HG03432 (cell line): ENCODE measurements at regions not wholly inside any gene's neighbourhood (a gene's known extent, or its start where the extent isn't known, plus 50 kb on each side); places are given as distances from the start of the nearest gene placed in this dataset.

Experiments
- ATAC-seq: cut with Tn5 transposase; IDR thresholded peaks from one replicate; pipeline ENCODE4 v1.9.1; 2021; ENCODE audit warnings: mild to moderate bottlenecking, moderate library complexity; ENCODE audit not compliant: unreplicated experiment

- ATAC-seq = no peak
Measured at GRCh38 chr2:120849278-120849677, 113.6 kb downstream of the GLI2 start.

DNA sequence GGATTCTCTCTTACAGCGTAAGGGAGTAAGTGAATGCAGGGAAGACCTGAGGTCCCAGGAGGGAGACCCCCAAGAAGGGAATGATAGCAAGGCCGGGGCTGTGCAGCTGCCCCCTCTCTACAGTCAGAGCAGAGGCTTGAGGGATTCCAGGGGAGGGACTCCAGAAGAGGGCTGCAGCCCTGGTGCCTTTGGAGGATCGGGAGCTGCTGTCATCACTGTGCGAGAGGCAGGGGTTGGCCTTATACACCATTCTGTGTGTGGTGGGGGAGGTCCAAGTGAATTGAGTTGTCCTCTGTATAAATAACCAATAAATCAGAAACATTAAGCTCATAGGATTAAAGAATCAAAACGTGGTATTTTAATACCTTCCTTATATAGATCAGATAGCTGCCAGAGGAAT, 114.9 kb downstream of the GLI2 start:
- no peak for ATAC-seq

DNA sequence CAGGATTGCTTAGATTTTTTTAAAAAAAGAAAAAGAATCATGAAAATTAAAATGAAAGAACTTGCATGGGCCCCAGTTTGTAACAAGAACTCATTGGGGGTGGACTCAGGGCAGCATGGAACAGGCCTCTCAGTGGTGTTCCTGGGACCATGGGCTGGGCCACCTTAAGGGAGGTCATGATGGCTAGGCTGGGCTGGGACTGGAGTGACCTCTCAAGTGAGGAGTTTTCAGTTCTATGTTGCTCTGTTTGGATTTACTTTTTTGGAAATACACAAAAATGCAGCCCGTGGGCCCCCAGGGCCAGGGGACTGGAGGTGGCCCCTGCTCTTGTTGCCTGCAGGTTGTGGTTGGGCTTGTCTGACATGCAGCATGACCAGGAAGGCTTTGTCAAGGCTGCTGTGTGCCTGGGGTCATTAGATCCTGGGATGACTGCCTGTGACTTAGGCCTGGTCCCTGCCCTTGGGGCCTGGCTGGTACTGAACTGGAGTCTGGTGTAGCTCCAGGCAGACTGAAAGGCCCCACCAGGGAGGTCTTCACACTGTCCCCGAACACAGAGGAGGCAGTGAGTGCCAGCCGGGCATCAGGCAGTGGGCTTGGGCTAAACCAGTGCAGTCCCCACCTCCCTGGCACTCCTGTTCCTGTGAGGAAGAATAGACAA, 115.6 kb downstream of the GLI2 start:
- no peak for ATAC-seq

DNA sequence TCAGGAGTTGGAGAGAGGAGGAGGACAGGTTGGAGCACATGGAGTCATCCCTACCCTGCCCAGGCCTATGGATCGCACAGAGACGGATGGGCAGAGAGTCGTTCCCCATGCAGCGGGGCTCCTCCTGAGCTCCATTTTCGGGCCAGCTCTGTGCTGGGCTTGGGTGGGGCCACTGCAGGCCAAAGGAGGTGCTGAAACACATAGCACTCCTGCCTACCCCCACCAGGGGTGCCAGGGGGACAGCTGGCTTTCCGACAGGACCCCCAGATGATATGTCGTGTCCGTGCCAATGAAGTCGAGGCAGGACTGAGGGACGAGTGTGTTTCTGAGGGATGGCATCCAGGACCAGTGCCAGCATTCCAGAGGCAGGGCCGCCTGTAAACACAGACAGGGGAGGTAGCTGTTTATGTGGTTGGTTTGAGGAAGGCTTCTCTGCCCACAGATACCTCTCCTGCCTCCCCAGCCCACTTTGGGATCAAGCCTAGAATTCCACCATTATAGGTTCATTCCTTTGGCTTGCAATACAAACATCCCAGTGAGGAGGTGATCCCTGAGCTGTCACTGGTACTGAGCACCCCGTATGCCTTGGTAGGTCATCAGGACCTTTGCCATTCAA, 116.6 kb downstream of the GLI2 start:
- ATAC-seq = no peak

DNA sequence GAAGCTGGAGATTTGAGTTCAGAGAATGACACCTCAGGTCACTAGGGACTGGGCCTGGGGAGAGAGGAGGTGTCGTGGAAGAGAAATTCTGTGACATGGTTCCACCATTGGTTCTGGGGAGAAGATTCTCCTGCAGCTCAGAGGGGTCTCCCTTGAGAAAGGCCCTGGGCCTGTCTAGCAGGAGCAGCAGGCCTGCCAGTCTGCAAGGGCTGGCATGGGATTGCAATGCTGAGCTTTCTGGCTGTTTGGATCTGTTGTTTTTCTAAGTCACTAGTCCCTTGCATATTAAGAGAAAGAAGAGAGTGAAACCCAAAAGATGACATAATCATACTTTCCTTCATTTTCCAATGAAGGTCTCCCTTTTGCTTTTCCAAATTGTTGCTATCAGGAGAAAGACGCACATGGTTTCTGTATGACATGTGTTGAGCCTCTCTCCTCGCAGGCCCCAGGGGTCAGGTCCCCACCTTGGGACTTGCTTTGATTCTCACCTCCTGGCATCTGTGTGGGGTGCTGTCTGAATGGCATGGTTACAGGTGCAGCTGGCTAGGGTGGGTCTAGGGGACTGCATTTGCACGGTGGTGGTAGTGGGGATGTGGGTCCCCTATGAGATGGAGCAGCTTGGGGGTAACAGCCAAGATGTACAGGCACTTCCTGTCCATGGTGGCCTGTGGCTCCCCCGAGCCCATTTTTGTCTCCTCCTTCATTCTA, 117.8 kb downstream of the GLI2 start:
- no peak for ATAC-seq

DNA sequence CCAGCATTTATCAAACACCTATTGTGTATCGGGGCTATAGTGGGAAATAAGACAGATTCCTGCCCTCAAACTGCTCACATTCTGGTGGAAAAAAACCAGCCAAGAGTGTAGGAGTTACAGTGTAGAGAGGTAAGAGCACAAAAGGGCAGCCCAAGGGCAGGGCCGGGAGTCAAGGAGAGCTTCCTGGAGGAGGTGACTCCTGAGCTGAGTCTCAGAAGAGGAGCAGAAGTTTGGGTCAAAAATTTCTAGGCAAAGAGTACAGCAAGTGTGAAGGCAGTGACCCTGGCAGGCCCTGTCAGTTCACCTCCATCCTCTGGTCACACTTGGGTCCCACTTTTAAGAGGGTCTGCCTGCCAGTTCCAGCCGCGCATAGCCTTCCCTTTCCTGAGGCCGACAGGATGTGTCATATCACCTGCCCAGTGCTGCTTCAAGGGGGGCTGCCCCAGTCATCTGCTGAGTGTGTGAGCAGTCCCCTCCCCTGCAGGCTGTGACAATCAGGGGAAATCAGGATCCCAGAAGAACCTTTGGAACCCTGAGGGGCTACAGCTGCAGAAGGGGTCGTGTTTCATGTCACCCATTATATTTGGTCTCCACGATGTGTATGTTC, 118.4 kb downstream of the GLI2 start:
- no peak for ATAC-seq

- ATAC-seq = no peak
Measured at GRCh38 chr2:120854766-120855530, 119.3 kb downstream of the GLI2 start.

DNA sequence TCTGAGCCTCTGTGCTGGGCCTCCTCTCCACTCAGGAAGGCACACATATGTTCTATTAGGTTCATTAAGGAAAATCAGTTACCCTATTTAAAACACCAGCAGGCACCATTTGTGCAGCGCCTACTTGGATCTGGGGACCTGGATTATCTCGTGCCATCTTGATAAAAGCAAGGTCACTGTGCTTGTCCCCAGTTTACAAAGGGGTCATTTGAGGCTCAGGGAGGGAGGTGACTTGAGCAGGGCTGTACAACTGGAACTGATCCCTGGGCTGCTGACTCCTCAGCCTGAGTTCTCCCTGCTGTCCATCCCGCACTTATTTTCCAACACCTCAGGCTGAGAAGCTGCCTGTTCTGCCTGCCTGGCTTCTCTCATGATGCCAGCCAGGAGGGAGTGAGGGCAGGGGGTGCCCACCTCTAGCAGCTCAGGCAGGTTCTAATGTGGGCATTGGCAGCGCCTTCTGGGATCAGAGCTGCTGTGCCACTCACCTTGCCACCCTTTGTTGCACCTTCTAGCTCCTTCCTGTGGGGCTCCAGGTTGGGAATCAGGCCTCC, 120.3 kb downstream of the GLI2 start:
- ATAC-seq = no peak

- no peak for ATAC-seq
Measured at GRCh38 chr2:120856421-120856862, 120.8 kb downstream of the GLI2 start.

DNA sequence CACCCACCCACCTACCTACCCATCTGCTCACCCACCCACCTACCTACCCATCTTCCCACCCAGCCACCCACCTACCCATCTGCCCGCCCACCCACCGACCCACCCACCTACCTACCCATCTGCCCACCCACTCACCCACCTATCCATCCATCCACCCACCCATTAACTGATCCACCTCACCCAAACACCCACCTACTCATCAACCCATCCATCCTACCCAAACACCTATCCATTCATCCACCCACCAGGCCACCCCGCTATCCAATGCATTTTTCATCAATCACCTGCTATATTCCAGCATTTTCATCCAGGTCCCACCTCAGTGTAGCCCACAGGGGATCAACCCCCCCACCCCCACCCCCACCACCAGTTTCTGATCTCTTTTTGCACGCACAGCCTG, 121.8 kb downstream of the GLI2 start:
- ATAC-seq = no peak

DNA sequence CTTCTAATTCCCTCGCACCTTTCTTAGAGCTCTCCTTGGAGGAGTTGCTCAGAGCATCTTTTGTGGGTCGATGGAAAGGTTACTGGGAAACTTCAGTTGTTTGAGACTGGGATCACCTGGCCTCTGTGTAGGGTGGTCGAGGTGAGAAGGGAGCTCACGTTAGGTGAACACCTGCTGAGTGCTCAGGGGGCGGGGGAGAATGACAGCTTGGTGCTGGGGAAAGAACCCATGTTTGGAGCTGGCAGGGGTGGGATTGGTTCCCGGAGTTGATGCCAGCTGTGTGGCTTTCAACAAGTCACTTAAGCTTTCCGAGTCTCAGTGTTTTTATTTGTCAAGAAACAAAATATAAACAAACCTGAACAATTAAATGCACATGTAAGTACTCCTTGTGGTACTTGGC, 122.3 kb downstream of the GLI2 start:
- ATAC-seq = no peak

- ATAC-seq = no peak
Measured at GRCh38 chr2:120858361-120859106, 122.9 kb downstream of the GLI2 start.

DNA sequence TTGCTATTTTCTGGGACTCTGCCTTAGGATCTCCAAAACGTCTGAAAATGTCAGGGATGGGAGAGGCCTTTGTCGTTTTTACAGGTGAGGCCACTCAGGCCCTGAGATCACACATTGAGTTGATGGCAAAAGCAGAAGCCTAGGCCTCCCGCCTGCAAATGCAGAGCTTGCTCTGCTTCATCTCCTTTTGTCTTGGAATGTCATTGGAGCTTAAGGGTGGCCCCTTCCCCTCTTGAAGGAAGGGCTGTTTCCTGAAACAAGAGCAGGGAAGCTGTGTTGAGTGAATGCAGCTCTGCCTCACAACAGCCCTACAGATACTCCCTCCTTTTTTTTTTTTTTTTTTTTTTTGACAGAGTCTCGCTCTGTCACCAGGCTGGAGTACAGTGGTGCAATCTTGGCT, 123.5 kb downstream of the GLI2 start:
- ATAC-seq = no peak

GRCh38 chr2:120859814-120860578, 124.3 kb downstream of the GLI2 start:
- ATAC-seq = no peak

- ATAC-seq = no peak
Measured at GRCh38 chr2:120860579-120860922, 124.9 kb downstream of the GLI2 start.

- no peak for ATAC-seq
Measured at GRCh38 chr2:120861191-120861575, 125.5 kb downstream of the GLI2 start.

DNA sequence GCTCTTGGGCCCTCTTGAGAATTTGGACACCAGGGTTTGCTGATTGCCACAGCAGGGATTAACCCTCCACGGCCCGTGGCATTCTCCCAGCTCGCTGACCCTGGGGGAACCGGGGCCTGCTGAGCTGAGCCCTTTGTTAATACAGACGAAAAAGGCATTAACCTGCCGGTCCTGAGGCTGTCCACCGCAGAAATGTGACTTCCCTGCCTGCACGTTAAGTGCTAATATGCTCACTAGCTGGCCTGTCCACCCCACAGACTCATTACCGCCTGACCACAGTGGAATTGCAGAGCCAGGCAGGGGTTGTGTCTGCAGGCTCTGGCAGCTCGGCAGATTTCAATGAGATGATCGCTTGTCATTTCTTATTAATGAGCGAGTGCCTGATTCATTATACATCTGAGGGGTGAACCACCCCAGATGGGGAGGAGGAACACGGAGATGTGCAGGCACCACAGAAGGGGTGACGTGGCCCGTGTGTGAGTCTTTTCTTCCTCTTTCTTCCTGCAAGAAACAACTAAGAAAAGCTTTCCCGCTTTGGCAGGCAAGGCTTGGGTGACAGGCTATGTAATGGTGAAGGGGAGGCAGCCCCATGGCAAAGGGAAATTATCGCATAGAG, 126.0 kb downstream of the GLI2 start:
- ATAC-seq = no peak

- ATAC-seq = no peak
Measured at GRCh38 chr2:120862201-120863060, 126.8 kb downstream of the GLI2 start.
